SK-N-SH (cell line): ENCODE measurements at regions not wholly inside any gene's neighbourhood (a gene's known extent, or its start where the extent isn't known, plus 50 kb on each side); places are given as distances from the start of the nearest gene placed in this dataset.

Experiments
- CTCF ChIA-PET: fragments of 300-600, 350-600 bp; formaldehyde crosslinking; extraction: SDS; loops from one replicate; lab custom pipeline; 2021; lab: Yijun Ruan, JAX
- POLR2A ChIA-PET: fragments of 350-600 bp; sonication (Branson Sonifier 250); formaldehyde crosslinking; extraction: SDS; loops from one replicate; lab custom pipeline; 2020; ENCODE audit warnings: antibody characterized with exemption, inconsistent platforms; lab: Yijun Ruan, JAX
- DNase-seq: peaks from one replicate; pipeline ENCODE4 v3.0.0; 2012
- H2AFZ ChIP-seq: fragments of 200-600 bp; sonication (generic); 2 replicates; pipeline ENCODE4 v1.8.1; 2016; ENCODE audit warnings: antibody characterized with exemption, mild to moderate bottlenecking, low read depth
- H3F3A ChIP-seq: fragments of 200-600 bp; sonication (generic); replicated peaks from 2 replicates; pipeline ENCODE3; 2016; ENCODE audit warnings: antibody characterized with exemption, mild to moderate bottlenecking; ENCODE audit not compliant: insufficient read depth
- H3K27ac ChIP-seq, 2 experiments: fragments of 200-500 bp in 1 of 2; fragments of 200-600 bp in 1 of 2; sonication (Bioruptor generic) in 1 of 2; sonication (generic), shearing (Covaris generic) in 1 of 2; 2 replicates each; pipeline versions ENCODE4 v1.5.1 to v1.6.1; 2014 to 2016; ENCODE audit warnings: low read depth in 2 of 2, inconsistent platforms in 1 of 2, low read length in 1 of 2, mild to moderate bottlenecking in 1 of 2, mixed read lengths in 1 of 2
- H3K27me3 ChIP-seq: fragments of 200-600 bp; sonication (generic), shearing (Covaris generic); 2 replicates; pipeline ENCODE4 v1.6.1; 2016; ENCODE audit warnings: mixed run types; ENCODE audit not compliant: insufficient read depth
- H3K36me3 ChIP-seq, 2 experiments: fragments of 200-500 bp in 1 of 2; fragments of 200-600 bp in 1 of 2; sonication (Bioruptor generic) in 1 of 2; sonication (generic) in 1 of 2; replicated peaks in 1 of 2; 2 replicates each; pipeline versions ENCODE3 to v1.5.1; 2014 to 2016; ENCODE audit warnings: low read length in 1 of 2, mild to moderate bottlenecking in 1 of 2; ENCODE audit not compliant: insufficient read depth in 2 of 2, control insufficient read depth in 1 of 2
- H3K4me1 ChIP-seq, 2 experiments: fragments of 200-500 bp in 1 of 2; fragments of 200-600 bp in 1 of 2; sonication (Bioruptor generic) in 1 of 2; sonication (generic), shearing (Covaris generic) in 1 of 2; 2 replicates each; pipeline versions ENCODE4 v1.5.1 to v1.6.1; 2014 to 2016; ENCODE audit warnings: low read depth in 1 of 2, low read length in 1 of 2, mixed run types in 1 of 2; ENCODE audit not compliant: insufficient read depth in 2 of 2, control insufficient read depth in 1 of 2
- H3K4me2 ChIP-seq: fragments of 200-600 bp; sonication (generic), shearing (Covaris generic); 2 replicates; pipeline ENCODE4 v1.6.1; 2017; ENCODE audit warnings: mixed run types
- H3K4me3 ChIP-seq, 2 experiments: fragments of 200-500 bp in 1 of 2; fragments of 200-600 bp in 1 of 2; sonication (Bioruptor generic) in 1 of 2; sonication (generic), shearing (Covaris generic) in 1 of 2; 2 replicates each; pipeline versions ENCODE4 v1.5.1 to v1.8.1; 2014 to 2016; ENCODE audit warnings: low read depth in 2 of 2, inconsistent platforms in 1 of 2, low read length in 1 of 2, mild to moderate bottlenecking in 1 of 2, mixed read lengths in 1 of 2, moderate library complexity in 1 of 2
- H3K79me2 ChIP-seq: fragments of 200-600 bp; sonication (generic); 2 replicates; pipeline ENCODE4 v1.8.1; 2017; ENCODE audit warnings: mild to moderate bottlenecking; ENCODE audit not compliant: insufficient read depth
- H3K9ac ChIP-seq: fragments of 200-600 bp; sonication (generic); 2 replicates; pipeline ENCODE4 v1.6.1; 2017; ENCODE audit warnings: mixed run types
- H3K9me2 ChIP-seq: fragments of 200-600 bp; sonication (generic); 2 replicates; pipeline ENCODE4 v1.6.1; 2017; ENCODE audit warnings: mixed run types
- H3K9me3 ChIP-seq: fragments of 200-600 bp; sonication (generic); 2 replicates; pipeline ENCODE4 v1.6.1; 2017; ENCODE audit warnings: mixed run types, mild to moderate bottlenecking, moderate library complexity
- H4K20me1 ChIP-seq: fragments of 200-600 bp; sonication (generic); 2 replicates; pipeline ENCODE4 v1.6.1; 2017; ENCODE audit warnings: mild to moderate bottlenecking, mixed run types; ENCODE audit not compliant: insufficient read depth
- FOSL2 ChIP-seq: IDR thresholded peaks from 2 replicates; pipeline ENCODE4 v1.4.0; 2012; ENCODE audit warnings: low read depth, mild to moderate bottlenecking, moderate library complexity, borderline replicate concordance
- FOXJ3 ChIP-seq: sonication (generic); formaldehyde crosslinking; IDR thresholded peaks from 2 replicates; pipeline ENCODE4 v1.5.1; 2020; ENCODE audit warnings: mild to moderate bottlenecking, missing genetic modification reagents
- FOXM1 ChIP-seq: IDR thresholded peaks from 2 replicates; pipeline ENCODE4 v1.4.0; 2012; ENCODE audit warnings: low read depth, mild to moderate bottlenecking
- MAX ChIP-seq: IDR thresholded peaks from 2 replicates; pipeline ENCODE4 v1.4.0; 2012; ENCODE audit warnings: low read depth
- MEF2A ChIP-seq: IDR thresholded peaks from 2 replicates; pipeline ENCODE4 v1.4.0; 2012; ENCODE audit warnings: low read depth, borderline replicate concordance
- MXI1 ChIP-seq: IDR thresholded peaks from 2 replicates; pipeline ENCODE4 v1.6.1; 2012; ENCODE audit warnings: mild to moderate bottlenecking, low read depth, low read length, improper control_type of control experiment
- NRF1 ChIP-seq: IDR thresholded peaks from 2 replicates; pipeline ENCODE4 v1.6.1; 2012; ENCODE audit warnings: low read depth, mild to moderate bottlenecking, low read length
- RFX5 ChIP-seq: IDR thresholded peaks from 2 replicates; pipeline ENCODE4 v1.6.1; 2012; ENCODE audit warnings: mild to moderate bottlenecking, improper control_type of control experiment, low read length
- RXRA ChIP-seq: IDR thresholded peaks from 2 replicates; pipeline ENCODE4 v1.4.0; 2012; ENCODE audit warnings: low read depth, mild to moderate bottlenecking, borderline replicate concordance
- SMC3 ChIP-seq: IDR thresholded peaks from 2 replicates; pipeline ENCODE4 v1.6.1; 2012; ENCODE audit warnings: low read depth, low read length, improper control_type of control experiment
- TCF12 ChIP-seq: IDR thresholded peaks from 2 replicates; pipeline ENCODE4 v1.4.0; 2012
- USF1 ChIP-seq: IDR thresholded peaks from 2 replicates; pipeline ENCODE4 v1.4.0; 2012; ENCODE audit warnings: low read depth, borderline replicate concordance
- ZBTB33 ChIP-seq: IDR thresholded peaks from 2 replicates; pipeline ENCODE4 v1.4.0; 2012; ENCODE audit warnings: low read depth, borderline replicate concordance
- WGBS: methylation state at CpG from one replicate; pipeline ENCODE4 v1.1.6; 2017; ENCODE audit warnings: low lambda C conversion rate; 5-methylcytosine and 5-hydroxymethylcytosine counted together
- TF ChIP-seq, protein P1 (sequence below): fragments of 150-350 bp; IDR thresholded peaks from 2 replicates; pipeline ENCODE4 v1.6.1; 2016; ENCODE audit warnings: mild to moderate bottlenecking, low read depth, low read length
- TF ChIP-seq, protein P2 (sequence below): IDR thresholded peaks from 2 replicates; pipeline ENCODE4; 2012

DNA sequence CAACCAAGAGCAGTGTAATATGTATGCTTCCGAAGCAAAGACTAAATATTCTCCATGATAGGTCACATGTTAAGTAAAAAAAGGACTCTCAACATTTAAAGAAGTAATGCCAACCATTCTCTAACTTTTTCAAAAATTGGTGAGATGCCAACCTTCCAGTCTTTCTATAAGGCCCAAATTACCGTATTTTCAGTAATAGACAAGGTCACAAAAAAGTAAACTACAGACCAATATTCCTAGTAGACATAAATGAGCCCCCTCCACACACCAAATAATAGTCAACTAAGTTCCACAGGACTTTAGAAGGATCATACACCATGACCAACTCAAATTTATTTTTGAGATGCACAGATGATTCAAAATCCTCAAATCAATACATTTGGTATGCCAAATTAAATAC is 867.4 kb downstream of the TMEM121 start:
- peaks cover 83% of the 10 kb centered on the region for H3K79me2 ChIP-seq
- no peaks in the 10 kb centered on the region for H3F3A ChIP-seq
- H3K27ac ChIP-seq: no peak overlapping the region
- WGBS: 77% methylated on average over 2 of the region's 2 CpGs
- H3K4me2 ChIP-seq: no peak overlapping the region
- no peak for DNase-seq
- no peaks in the 10 kb centered on the region for H3K9me2 ChIP-seq
- no peaks in the 10 kb centered on the region for H3K9me3 ChIP-seq
- H3K4me3 ChIP-seq: no peak overlapping the region
- no peaks in the 10 kb centered on the region for H3K27me3 ChIP-seq
- no peak overlapping the region for H2AFZ ChIP-seq
- CTCF ChIA-PET: interaction anchor here (0.6 to 1.0 kb wide), 2 partner anchors 21 to 1514 kb away, joined by 3 to 5 read pairs; no protein-coding TSS in a partner anchor
- POLR2A ChIA-PET: no interaction called here
- H4K20me1 ChIP-seq: peaks cover 7% of the 10 kb centered on the region; the same call in 1 of the 2 replicates
- TF ChIP-seq RFX5 (no peak), RXRA (no peak), MAX (no peak), ZBTB33 (no peak), MXI1 (no peak), SMC3 (no peak), FOXM1 (no peak), NRF1 (no peak), FOSL2 (no peak), USF1 (no peak), TCF12 (no peak)
- TF ChIP-seq, protein P1, sequence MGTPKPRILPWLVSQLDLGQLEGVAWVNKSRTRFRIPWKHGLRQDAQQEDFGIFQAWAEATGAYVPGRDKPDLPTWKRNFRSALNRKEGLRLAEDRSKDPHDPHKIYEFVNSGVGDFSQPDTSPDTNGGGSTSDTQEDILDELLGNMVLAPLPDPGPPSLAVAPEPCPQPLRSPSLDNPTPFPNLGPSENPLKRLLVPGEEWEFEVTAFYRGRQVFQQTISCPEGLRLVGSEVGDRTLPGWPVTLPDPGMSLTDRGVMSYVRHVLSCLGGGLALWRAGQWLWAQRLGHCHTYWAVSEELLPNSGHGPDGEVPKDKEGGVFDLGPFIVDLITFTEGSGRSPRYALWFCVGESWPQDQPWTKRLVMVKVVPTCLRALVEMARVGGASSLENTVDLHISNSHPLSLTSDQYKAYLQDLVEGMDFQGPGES: no peak
- H3K36me3 ChIP-seq: no peaks in the 10 kb centered on the region
- H3K9ac ChIP-seq: no peak overlapping the region
- H3K4me1 ChIP-seq: peaks cover 0 to 7% of the 10 kb centered on the region in 2 experiments; a peak in 3 of 4 replicates

- 74% methylated on average over 5 of the region's 5 CpGs for WGBS
- CTCF ChIA-PET: interaction anchor here (0.9 kb wide), 1 partner anchor 22 kb away, joined by 3 read pairs; no protein-coding TSS in a partner anchor
Measured at GRCh38 chr14:106395456-106396050, 869.2 kb downstream of the TMEM121 start.

More at GRCh38 chr14:106395456-106396050, 869.2 kb downstream of the TMEM121 start:
- POLR2A ChIA-PET: no interaction called here
- H3K27ac ChIP-seq: no peak overlapping the region
- no peak for DNase-seq
- H3K79me2 ChIP-seq: peaks cover 80% of the 10 kb centered on the region
- no peak overlapping the region for H3K4me3 ChIP-seq
- H3K4me2 ChIP-seq: no peak overlapping the region
- peaks cover 7% of the 10 kb centered on the region; the same call in 1 of the 2 replicates for H4K20me1 ChIP-seq
- no peaks in the 10 kb centered on the region for H3K9me3 ChIP-seq
- H3K4me1 ChIP-seq: peaks cover 0 to 7% of the 10 kb centered on the region in 2 experiments; a peak in 3 of 4 replicates
- TF ChIP-seq, protein P2, sequence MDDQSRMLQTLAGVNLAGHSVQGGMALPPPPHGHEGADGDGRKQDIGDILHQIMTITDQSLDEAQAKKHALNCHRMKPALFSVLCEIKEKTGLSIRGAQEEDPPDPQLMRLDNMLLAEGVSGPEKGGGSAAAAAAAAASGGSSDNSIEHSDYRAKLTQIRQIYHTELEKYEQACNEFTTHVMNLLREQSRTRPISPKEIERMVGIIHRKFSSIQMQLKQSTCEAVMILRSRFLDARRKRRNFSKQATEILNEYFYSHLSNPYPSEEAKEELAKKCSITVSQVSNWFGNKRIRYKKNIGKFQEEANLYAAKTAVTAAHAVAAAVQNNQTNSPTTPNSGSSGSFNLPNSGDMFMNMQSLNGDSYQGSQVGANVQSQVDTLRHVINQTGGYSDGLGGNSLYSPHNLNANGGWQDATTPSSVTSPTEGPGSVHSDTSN: no peak
- TF ChIP-seq FOXM1: no peak
- TF ChIP-seq RXRA: no peak
- no peak for TF ChIP-seq MAX
- no peak for TF ChIP-seq RFX5
- no peak for TF ChIP-seq FOXJ3 (CRISPR knock-in tag)
- TF ChIP-seq MEF2A: no peak
- H3F3A ChIP-seq: no peaks in the 10 kb centered on the region
- H3K27me3 ChIP-seq: no peaks in the 10 kb centered on the region
- no peak overlapping the region for H2AFZ ChIP-seq
- no peak overlapping the region for H3K9ac ChIP-seq
- H3K36me3 ChIP-seq: no peaks in the 10 kb centered on the region
- H3K9me2 ChIP-seq: no peaks in the 10 kb centered on the region
